ENCODE measurements at regions not wholly inside any gene's neighbourhood (a gene's known extent, or its start where the extent isn't known, plus 50 kb on each side); places are given as distances from the start of the nearest gene placed in this dataset.

DNA sequence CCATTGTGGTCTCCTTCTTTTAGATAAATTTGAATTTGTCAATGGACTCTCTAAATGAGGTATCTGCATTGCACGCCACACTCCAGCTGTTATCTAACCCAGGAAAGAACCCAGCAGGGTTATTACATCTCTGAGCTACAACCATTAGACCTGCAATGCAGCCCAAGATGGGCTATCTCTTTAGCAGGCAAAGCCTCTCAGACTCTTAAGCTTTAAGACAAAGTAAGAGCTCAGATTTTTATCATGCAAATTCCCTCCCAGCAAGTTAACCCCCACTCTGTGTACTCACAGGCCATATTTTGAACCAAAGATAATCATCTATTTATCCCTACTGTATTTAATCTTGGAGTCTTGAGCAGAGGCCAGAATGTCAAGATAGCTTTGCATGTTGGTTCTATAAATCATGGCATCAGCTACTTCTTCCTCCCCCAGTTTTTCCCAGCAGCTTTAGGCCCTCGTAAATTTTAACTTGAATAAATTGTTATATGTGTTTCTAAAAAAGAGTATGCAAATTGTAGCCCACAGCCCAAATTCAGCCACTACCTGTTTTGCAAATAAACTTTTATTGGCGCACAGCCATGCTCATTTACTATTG lies 273.7 kb upstream of the PKDCC start:
- no peak for TF ChIP-seq POLR2AphosphoS5 (IDR thresholded peaks at IDR 0.05)
- TF ChIP-seq POLR2A (IDR thresholded peaks at IDR 0.05): no peak
- no peak for TF ChIP-seq CTCF (IDR thresholded peaks at IDR 0.05)
- TF ChIP-seq EP300 (IDR thresholded peaks at IDR 0.05): no peak
- Histone ChIP-seq H3K36me3 (no peaks in the 10 kb centered on the region), H3K9me3 (no peaks in the 10 kb centered on the region), H3K4me3 (no peak overlapping the region), H3K27me3 (no peaks in the 10 kb centered on the region), H3K27ac (no peak overlapping the region), H3K4me1 (no peaks in the 10 kb centered on the region)
- WGBS, 2 donors: 79 to 81% methylated on average over 3 of the region's 3 CpGs
- no peak for DNase-seq
- intact Hi-C loops (cut with DNase I): no loop called here

GRCh38 chr2:41775366-41776025 lies 272.3 kb upstream of the PKDCC start:
- WGBS, 2 donors: 63 to 82% methylated on average over 4 of the region's 4 CpGs
- DNase-seq: no peak
- no peak for TF ChIP-seq EP300 (IDR thresholded peaks at IDR 0.05)
- no peak for TF ChIP-seq POLR2A (IDR thresholded peaks at IDR 0.05)
- no peak for TF ChIP-seq POLR2AphosphoS5 (IDR thresholded peaks at IDR 0.05)
- no peak for TF ChIP-seq CTCF (IDR thresholded peaks at IDR 0.05)
- no peak overlapping the region for H3K27ac ChIP-seq
- H3K4me1 ChIP-seq: no peaks in the 10 kb centered on the region
- H3K36me3 ChIP-seq: no peaks in the 10 kb centered on the region
- H3K4me3 ChIP-seq: no peak overlapping the region
- intact Hi-C loops (cut with DNase I): no loop called here
- no peaks in the 10 kb centered on the region for H3K27me3 ChIP-seq
- H3K9me3 ChIP-seq: no peaks in the 10 kb centered on the region

DNA sequence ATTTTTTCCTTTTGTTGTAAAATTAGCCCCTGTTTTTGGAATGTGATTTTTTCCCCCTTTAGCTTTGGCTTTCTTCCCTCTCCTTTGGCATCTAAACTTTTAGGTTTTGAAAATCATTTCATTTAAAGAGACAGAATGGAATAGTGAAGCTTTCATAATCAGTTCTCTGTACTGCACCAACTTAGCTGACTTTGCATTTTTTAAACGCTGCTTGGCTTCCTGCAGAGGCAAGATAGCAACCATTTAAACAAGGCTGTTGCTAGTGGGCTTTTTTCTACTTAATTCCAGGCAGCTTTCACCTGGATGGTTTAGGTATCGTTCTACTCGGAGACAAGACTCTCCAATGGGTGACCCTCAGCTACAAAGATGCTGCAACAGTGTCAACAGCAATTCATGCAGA lies 267.9 kb upstream of the PKDCC start:
- intact Hi-C loops (cut with DNase I): loop anchor here (5.0 kb wide), 1 partner anchor 1868 kb away; no protein-coding TSS in a partner anchor
- no peaks in the 10 kb centered on the region for H3K27me3 ChIP-seq
- no peak overlapping the region for H3K4me3 ChIP-seq
- TF ChIP-seq CTCF (IDR thresholded peaks at IDR 0.05) (no peak), POLR2A (IDR thresholded peaks at IDR 0.05) (no peak), EP300 (IDR thresholded peaks at IDR 0.05) (no peak), POLR2AphosphoS5 (IDR thresholded peaks at IDR 0.05) (no peak)
- no peaks in the 10 kb centered on the region for H3K36me3 ChIP-seq
- no peaks in the 10 kb centered on the region for H3K4me1 ChIP-seq
- H3K9me3 ChIP-seq: no peaks in the 10 kb centered on the region
- WGBS, 2 donors: 54% methylated on average over 3 of the region's 3 CpGs
- no peak overlapping the region for H3K27ac ChIP-seq
- DNase-seq: no peak

DNA sequence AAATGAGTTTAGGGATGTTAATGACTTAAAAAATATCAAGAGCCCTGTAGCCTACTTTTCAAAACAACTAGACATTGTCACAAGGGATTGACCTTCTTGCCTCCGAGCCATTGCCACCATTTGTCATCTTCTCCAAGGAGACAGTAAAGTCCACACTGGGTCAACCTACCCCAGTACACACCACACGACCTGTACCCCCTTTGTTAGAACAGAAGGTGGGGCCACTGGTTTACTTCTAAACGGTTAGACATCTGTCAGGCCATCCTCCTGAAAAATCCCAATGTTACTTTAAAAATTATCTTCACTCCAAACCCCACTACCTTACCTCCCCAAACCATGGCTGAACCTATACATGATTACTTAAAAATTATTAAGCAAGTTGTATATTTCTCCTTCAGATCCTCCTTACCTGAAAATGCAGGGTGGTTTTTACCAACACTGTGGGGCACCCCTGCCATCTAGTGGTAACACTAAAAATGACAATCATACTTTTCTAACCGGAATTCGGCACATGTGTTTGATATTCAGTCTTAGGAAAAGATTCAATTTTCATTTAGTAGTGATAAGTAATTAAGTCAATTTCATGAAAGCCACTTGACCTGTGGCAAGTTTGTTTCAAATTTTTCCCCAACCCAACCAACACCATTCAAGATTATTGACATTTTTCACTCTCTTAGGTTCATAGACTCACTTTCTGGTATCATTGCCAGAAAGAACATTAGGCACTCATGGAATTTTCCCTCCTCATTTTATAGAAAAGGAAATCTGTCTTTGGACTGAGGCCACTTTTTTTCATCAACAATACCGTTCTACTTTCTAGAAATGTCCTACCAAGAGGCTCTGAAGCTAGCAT lies 265.3 kb upstream of the PKDCC start:
- 12 to 39% methylated on average over 6 of the region's 6 CpGs for WGBS, 2 donors
- TF ChIP-seq EP300 (IDR thresholded peaks at IDR 0.05): no peak
- no peak for TF ChIP-seq POLR2A (IDR thresholded peaks at IDR 0.05)
- TF ChIP-seq CTCF (IDR thresholded peaks at IDR 0.05): peak; percentile 35 to 77 (median 70)
- H3K4me3 ChIP-seq: no peak overlapping the region
- H3K27ac ChIP-seq: no peak overlapping the region
- DNase-seq: no peak
- intact Hi-C loops (cut with DNase I): loop anchor here (5.0 kb wide), 1 partner anchor 1870 kb away; no protein-coding TSS in a partner anchor
- no peaks in the 10 kb centered on the region for H3K9me3 ChIP-seq
- no peaks in the 10 kb centered on the region for H3K4me1 ChIP-seq
- no peaks in the 10 kb centered on the region for H3K27me3 ChIP-seq
- H3K36me3 ChIP-seq: no peaks in the 10 kb centered on the region

Data from sigmoid colon (tissue), 6 donors.